GM19468 (cell line): ENCODE measurements at regions not wholly inside any gene's neighbourhood (a gene's known extent, or its start where the extent isn't known, plus 50 kb on each side); places are given as distances from the start of the nearest gene placed in this dataset.

Experiments
- ATAC-seq: cut with Tn5 transposase; IDR thresholded peaks from one replicate; pipeline ENCODE4 v1.9.1; 2021; ENCODE audit warnings: mild to moderate bottlenecking, moderate library complexity, moderate number of reproducible peaks; ENCODE audit not compliant: unreplicated experiment; ENCODE audit errors: extremely low read depth

DNA sequence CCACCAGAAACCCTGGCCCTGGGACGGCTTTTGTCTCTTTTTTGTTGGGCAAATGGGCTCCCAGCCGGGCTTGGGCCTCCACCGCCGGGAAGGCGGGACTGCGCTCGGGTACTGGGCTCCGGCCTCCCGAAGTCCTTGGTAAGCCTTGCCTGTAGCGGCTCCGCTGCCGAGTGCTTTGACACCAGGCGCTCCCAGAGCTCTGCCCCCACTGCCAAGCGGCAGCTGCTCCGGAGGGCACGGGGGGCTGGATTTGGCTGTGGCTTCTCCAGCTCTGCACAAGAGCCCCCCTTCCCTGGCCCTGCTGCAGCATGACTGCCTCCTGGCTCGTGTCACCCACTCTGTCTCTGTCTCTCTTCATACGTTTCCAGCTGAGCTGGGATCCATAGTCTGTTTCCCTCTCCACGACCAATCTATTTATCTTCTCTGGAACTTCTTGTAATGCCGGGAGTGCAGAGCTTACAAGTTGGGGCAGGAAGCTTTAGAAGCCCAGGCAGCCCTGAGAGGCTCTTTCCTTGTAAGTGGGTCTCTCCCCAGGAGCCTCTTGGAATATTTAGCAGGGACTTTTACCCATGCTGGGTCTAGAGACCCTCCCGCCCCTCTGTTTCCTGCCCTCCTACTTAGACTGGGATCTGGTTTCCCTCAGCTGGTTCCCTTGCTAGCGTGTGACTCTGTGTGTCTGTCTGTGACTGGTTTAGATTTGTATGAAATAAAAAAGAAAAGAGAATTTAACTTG, 246.9 kb upstream of the GSE1 start:
- ATAC-seq: no peak

GRCh38 chr16:85367485-85367884, 245.6 kb upstream of the GSE1 start:
- no peak for ATAC-seq

DNA sequence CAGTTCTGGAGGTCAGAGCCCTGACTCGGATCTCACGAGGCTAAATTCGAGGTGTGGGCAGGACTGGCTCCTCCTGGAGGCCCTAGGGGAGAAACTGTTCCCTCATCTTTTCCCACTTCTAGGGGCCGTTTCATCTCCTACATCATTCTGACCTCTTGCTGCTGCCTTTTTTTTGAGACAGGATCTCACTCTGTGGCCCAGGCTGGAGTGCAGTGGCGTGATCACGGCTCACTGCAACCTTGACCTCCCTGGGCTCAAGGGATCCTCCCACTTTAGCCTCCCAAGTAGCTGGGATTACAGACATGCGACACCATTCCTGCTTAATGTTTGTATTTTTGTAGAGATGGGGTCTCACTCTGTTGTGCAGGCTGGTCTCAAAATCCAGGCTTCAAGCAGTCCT, 244.1 kb upstream of the GSE1 start:
- no peak for ATAC-seq

GRCh38 chr16:85369741-85370528, 243.2 kb upstream of the GSE1 start:
- ATAC-seq: no peak

- ATAC-seq: no peak
These were observed 242.6 kb upstream of the GSE1 start for GRCh38 chr16:85370543-85370880.

- no peak for ATAC-seq
These were observed 242.1 kb upstream of the GSE1 start for GRCh38 chr16:85370881-85371651.

DNA sequence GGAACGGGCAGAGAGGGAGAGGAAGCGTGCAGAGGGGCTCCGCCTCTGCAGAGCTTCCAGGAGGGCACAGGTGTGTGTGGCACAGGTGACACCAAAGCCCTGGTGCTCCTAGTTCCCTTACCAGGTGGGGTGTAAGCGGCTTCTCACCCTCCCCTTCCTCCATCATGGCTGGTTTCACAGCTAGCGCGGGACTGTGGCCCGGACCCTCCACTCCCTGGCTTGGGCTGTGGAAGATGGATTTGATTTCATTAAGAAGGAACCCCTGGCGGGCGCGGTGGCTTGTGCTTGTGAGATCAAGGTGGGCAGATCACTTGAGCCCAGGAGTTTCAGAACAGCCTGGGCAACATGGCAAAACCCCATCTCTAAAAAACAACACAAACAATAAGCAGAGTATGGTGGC, 241.2 kb upstream of the GSE1 start:
- no peak for ATAC-seq

- ATAC-seq: no peak
These were observed 240.3 kb upstream of the GSE1 start for GRCh38 chr16:85372627-85373372.

GRCh38 chr16:85373741-85374570, 239.2 kb upstream of the GSE1 start:
- ATAC-seq: no peak

GRCh38 chr16:85374571-85374872, 238.6 kb upstream of the GSE1 start:
- ATAC-seq: no peak

DNA sequence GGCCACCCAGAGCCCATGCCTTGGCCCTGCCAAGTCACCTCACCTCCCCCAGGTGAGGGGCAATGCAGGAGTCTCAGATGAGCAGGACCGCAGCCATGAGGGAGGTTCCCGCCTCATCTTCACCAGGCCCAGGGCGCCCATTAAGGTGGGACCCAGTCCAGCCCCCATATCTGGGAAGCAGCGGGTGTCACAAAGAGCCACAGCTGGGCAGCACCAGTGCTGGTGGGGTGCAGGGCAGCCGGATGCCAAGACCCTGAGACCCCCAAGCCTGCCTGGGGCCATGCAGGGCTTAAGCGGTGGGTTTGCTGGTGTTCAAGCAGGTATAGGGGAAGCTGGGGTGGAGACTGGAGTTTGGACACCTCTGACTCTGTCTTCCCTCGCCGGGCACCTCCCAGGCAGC, 237.8 kb upstream of the GSE1 start:
- ATAC-seq: no peak

- ATAC-seq: no peak
These were observed 236.6 kb upstream of the GSE1 start for GRCh38 chr16:85376292-85377095.

GRCh38 chr16:85377388-85378144, 235.6 kb upstream of the GSE1 start:
- ATAC-seq: no peak

DNA sequence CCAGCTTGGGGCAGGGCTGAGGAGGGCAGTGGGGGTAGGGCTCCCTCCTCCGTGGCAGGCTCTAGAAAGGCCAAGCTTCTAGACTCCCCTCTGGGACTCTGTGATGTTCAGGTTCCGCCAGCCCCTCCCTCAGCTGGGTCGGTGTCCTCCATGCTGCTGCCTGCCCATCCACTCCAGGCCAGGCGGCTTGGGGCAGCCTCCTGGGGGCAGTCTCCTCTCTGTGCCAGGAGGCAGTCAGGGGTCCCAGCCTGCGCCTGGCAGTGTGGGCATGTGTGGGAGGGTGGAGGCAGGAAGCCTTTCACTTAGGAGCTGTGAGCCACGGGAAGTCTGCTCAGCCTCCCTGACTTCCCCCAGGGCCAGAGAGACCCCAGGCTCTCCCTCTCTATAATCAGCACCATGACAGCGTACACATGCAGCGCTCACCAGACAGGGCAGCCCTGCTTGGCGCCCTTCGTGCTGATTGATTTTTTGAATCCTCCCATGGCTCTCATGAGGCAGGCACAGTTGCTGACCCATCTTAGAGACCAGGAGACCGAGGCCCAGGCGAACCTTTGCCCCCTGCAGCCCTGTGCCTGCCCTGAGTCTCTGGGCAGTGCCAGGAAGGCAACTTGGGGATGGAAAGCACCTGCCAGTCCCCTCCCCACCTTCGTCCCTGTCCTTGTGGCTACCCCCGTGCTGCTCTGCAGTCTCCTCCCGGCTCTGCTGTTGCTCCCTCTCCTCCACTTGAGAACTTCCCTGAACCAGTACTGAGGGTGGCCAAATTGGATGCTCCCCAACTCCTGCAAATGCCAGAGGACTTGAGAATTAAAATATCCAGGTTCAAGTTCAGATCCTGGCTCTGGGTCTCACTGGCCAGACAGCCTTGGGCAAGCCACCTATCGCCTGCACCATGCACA, 234.7 kb upstream of the GSE1 start:
- no peak for ATAC-seq

GRCh38 chr16:85379041-85380001, 233.8 kb upstream of the GSE1 start:
- no peak for ATAC-seq

- ATAC-seq: no peak
These were observed 233.1 kb upstream of the GSE1 start for GRCh38 chr16:85380002-85380395.
